NCI-H2081 treated with DMSO at 0.1 percent for 48 hours (cell line): ENCODE measurements at regions not wholly inside any gene's neighbourhood (a gene's known extent, or its start where the extent isn't known, plus 50 kb on each side); places are given as distances from the start of the nearest gene placed in this dataset.
A peak's percentile ranks its signal among the peaks of the same experiment; 100 is the strongest.

ENCODE experiments used
- DNase-seq: peaks from one replicate; lab custom pipeline; 2025; lab: John Stamatoyannopoulos, UW

DNA sequence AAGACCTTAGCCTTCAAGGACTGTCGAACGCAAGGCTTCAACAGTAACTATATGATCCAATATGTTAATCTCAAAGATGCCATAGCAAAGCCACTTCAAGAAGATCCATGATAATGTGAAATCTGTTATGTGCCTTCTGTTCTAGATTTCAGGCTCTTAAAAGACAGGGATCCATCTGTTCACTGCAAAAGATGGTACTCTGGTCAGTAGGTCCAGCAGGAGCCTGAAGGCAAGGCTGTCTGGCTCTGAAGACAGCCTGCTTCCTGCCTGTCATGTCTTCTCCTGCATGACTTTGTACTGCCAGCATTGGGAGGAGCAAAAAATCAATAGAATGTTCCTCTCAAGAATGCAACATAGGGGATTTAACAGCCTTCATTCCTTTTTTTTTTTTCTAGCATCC lies 270.8 kb upstream of the PARD3B start:
- DNase-seq = no peak

DNA sequence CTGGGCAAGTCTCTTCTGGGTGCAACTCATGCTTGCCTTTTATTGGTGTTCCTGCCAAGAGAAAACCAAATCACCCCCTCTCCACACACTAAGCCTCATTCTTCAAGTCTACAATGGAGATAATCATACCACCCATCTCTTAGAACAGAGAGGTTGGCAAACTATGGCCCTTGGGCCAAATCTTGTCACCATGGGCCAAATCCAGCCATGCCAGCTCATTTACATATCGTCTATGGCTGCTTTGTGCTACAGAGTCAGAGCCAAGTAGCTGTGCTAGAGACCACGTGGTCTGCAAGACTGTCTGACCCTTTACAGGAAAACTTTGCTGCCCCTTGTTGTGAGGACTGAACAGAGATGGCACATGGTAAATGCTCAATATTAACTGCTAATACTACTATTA lies 270.3 kb upstream of the PARD3B start:
- no peak for DNase-seq

DNA sequence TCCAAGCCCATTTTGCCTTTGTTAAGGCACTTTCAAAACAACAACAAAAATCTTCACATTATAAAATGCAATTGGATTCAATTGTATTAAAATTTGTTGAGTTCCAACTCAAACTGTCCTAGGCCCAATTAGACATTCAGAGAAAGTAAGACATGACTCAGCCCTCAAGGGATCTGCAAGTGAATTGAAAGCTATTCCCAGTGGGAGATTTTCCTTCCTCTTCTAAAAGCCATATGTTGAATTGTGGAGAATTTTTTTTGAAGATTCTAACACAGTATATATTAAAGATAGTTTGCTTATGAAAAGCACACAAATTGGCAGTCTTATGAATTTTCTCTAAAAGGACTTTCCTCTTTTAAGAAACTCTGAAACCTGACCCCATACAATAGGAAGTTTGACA lies 268.0 kb upstream of the PARD3B start:
- DNase-seq = no peak

DNA sequence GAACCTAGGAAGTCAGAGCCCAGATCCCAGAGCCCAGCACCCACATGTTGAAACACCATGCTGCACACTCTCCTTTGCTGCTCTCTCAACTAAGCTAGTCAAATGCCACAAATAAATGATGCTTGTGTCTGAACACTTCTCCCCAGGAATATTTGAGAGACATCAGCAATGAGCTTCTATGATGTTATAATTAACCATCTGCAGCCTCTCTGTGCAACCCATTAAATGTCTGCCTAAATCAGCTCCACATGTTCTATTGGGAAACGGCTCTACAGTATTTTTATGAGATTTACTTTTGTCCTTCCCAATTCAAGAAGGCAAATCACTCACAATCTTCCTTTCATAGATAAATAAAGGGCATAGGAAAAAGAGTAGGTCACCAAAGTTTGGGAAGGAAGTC lies 266.8 kb upstream of the PARD3B start:
- DNase-seq = no peak

DNA sequence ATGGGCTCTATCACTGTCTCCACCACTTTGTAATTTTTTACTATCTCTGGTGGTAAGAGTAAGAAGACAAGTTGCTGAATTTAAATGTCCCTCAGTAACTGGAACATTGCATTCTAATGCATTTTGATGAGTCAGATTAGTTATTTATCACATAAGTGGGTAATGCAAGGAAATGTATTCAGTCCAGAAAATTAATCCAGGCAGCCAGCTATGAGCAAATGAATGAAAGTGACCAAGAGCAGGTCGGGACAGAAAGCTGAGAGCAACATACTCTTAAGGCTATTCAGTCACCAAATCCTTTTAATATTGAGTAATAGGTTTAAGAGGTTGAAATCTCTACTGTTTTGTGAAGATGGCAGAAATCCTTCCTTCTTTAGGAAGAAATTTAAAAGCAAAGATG lies 265.5 kb upstream of the PARD3B start:
- no peak for DNase-seq

DNA sequence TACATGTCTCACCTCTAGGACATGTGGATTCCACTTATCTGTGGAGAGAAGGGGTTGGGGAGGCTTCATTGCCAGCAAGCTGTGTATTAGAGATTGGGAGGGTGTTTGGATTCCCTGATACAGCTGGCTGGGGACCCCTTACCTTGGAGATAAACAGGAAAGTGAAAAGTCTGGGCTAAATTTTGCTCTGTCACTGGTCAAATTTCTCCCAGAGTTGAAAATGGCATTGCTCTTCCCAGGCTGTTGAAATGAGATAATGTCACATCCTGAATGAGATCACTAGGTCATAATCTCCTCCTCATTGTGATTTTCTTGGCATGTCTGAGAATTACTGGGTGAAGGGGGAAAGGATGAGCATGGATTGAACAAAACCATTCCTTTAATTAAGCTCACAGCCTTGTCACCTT lies 265.0 kb upstream of the PARD3B start:
- no peak for DNase-seq

DNA sequence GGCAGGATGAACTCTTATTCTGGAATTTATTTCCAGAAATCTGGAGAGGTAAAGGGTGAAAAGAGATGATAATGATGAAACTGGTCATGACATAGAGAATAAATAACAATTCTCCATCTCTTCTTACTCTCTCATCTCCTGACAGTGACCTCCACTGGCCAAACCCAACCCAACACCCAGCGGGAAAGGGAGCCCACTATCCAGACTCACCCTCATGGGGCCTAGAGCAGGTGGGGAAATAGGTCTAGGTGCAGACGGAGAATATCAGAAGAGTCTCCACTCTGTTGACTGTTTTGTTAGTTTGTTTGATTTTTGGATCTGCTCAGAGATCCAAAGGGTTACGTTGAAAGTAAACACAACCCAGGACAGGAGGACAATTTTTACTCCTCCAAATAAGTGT lies 263.2 kb upstream of the PARD3B start:
- DNase-seq = no peak

DNA sequence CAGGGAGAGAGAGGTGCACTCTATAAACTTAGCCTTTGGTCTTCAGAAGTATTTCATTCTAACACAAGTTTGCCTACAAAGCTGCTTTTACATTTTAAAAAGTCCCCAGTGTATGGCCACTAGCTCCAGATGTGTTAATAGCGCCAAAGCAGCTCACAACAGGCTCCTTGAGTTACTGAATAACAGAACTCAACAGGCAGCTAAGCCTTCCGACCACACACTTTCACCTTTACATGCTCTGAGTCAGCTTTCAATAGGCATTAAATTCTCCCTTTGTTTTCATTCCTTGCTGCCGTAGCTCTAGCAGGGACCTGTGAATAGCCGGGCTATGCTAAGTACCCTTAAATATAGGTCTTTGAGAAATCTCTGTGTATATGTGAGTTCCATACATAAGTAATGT lies 262.8 kb upstream of the PARD3B start:
- DNase-seq = no peak

DNA sequence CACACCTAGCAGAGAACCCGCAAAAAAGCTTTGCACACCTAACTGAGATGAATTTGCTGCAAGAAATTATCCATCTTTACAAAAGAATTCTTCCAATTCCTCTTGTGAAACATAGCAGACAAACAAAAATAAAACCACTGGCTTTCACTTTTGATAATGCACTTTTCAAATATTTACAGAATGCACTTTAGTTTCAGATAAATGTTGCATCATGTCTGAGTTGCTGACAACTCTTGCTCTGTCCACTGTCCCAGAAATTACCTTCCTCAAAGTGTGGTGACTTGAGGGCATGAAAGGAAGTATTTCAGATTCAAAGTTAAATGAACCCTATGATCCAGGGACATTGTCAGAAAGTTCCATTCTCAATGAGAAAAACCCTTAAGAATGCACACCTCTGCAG lies 256.2 kb upstream of the PARD3B start:
- no peak for DNase-seq

DNA sequence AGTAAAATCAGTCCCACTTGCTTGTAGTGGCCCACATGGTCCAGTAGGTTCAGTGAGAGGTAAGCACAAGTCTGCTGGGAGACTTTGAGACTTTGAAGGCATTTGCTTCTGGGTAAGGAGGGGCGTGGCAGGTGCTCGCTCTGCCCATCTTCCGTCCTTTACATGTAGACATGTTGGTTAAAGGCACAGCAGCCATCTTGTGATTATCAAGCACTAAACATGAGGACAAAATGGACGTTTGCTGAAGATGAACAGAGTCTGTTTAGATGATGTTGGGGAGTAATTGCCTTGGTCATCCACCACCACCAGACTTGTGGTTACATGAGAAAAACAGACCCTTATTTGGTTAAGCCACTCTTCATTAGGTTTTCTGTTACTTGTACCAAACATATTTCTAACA lies 252.8 kb upstream of the PARD3B start:
- no peak for DNase-seq

DNA sequence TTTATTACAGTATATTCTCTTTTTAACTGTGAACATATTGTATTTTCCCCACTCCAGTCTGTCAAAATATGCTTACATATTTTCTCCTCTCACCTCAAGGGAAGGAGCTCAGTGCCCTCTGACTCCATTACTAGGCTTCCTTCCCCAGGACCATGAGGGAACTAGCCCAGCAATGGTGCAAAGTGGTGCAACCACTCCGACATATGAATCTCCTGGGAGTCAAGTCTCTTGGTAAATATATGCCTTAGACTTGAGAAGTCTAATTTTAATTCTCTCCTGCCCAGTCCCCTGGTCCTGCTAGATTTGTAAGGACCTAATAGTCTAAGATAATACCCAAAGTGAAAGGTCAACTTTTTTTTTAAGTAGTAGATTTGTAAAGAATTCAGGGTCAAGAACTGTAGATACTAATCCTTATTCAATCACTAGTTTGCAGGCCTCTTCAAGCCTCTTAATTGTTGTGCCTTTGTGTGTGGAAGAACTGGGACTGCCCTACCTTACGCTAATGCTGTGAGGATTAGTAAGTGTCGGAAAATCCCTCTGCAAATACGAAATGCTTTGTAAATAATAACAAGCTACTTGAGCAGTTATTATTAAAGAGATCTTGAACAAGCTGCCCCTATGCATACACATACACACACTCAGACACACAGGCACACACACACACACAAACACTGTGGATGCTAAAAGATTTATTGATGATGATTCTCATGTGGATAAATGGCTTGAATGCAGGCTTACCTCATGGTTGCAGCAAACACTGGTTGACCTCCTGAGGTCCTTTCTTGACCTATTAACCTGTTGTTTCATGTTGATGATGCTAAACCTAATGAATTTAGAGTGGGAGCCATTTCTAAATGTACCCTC lies 251.2 kb upstream of the PARD3B start:
- DNase-seq = no peak

DNA sequence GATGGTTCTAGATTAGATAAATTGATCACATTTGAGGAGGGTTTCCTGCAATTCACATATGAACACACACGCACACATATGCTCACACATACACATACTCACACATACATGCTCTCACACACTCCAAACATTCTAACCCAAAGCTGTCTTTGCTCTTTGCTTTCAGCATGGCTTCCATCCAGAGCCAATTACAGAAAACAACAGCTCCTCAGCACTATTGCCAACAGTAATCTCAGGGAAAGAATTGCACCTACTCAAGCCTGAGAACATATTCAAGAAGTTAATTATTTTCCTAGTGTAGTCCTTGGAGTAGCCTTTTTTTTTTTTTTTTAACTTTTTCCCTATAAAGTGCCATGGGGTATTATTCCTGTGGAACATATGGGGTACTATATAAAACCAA lies 246.9 kb upstream of the PARD3B start:
- no peak for DNase-seq

DNA sequence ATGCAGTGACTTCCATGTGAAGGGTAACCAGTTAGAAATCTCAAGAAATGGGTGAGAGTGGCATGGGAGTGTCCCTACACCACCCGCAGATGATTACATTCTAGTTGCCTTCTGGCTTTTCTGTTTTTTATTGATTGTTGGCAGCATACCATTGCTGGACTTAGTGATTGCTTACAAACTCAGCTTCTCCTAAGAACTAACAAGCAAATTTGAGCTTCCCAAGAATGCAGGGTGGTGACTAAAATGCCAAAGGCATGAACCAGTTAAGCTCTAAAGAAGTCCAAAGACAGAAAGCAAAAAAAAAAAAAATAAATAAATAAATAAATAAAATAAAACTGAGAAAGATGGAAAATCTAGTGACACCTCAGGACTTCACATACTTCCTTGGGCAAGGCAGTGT lies 245.5 kb upstream of the PARD3B start:
- no peak for DNase-seq

DNA sequence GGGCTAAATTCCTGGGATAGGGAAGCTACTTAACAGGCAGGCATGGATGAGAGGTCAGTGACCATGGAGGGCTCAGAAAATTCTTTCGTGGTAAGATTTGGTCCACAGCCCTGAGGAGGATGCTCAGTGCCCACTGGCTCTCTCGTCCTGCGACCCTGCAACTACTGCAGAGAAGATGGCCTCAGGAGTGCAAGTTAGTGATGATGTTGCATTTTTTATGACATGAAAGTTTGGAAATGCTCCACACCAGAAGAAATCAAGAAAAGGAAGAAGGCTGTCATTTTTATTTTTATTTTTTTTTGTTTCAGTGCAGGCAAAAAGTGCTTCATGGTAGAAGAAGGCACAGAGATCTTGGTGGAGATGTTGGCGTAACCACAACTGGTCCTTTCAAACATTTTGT lies 238.6 kb upstream of the PARD3B start:
- DNase-seq = no peak

DNA sequence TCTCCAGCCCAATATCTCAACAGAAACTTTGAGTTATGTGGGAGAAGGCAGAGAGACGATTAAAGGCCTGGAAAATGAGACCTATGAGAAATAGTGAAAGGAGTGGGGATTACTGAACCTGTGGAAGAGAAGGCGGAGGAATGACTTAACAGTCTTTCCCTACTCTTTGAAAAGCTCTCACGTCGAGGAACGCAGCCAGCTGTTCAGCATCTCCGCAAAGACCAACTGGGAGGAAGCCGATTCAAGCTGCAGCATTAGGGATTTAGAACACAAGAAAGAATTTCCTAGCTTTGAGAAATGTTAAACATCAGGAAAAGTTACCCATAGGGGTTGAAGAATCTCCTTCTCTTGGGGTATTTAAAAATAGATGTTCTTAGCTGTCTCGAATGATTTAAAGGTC lies 233.2 kb upstream of the PARD3B start:
- no peak for DNase-seq

DNA sequence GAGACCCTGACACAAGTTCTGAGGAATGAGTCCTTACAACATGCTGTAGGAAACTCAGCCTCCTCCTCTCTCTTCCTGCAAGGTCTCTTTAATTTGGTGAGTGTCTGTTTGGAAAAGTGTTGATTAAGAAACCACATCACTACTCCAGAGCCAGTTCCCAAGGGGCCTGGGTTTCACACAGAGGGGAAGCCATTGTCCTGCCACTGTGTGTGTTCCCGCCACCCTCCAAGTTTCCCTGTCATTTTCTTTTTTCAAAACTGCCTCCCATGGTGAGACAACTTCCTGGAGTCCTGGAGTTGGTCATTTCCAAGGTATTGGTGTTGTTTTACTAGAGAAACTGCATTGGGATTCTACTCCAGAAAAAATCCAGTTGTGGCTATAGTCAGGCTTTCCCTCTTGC lies 232.0 kb upstream of the PARD3B start:
- no peak for DNase-seq

DNA sequence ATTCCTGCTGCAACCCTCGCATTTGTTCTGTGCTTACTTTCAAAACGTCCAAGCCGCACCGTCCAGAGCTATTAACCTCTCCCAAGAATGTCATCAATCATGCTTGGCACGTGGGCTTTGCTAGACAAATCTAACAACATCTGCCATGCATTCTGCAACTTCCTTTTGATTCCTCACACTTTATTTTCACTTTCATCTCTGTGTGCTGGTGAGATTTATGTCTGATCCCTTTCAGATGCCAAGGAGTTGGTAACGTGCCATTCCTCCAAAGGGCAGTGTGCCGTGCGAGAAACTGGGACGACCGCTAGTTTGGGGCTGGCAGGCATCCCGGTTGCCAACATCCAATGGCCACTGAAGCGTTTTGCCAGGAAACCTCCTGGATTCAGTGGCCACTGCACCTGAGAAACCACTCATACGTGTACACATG lies 230.0 kb upstream of the PARD3B start:
- DNase-seq = no peak

DNA sequence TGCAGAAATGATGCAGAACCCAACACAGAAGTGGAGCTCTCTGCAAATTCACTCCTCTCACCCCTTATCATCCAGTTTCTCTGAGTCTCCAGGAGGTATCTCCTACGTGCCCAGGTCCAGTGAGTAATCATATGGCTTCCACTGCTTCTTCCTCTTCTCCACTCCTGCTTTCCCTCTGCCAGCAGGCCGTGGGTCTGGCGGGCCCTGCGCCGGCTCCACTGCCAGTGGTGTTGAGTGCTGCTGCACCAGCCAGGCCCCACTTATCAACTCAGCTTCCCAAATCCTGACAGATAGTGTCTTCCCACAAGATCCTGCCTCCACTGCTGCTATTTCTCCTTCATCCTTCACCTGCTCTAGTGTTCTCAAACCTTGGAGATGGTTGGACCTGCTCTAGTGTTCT lies 227.6 kb upstream of the PARD3B start:
- DNase-seq = no peak

DNA sequence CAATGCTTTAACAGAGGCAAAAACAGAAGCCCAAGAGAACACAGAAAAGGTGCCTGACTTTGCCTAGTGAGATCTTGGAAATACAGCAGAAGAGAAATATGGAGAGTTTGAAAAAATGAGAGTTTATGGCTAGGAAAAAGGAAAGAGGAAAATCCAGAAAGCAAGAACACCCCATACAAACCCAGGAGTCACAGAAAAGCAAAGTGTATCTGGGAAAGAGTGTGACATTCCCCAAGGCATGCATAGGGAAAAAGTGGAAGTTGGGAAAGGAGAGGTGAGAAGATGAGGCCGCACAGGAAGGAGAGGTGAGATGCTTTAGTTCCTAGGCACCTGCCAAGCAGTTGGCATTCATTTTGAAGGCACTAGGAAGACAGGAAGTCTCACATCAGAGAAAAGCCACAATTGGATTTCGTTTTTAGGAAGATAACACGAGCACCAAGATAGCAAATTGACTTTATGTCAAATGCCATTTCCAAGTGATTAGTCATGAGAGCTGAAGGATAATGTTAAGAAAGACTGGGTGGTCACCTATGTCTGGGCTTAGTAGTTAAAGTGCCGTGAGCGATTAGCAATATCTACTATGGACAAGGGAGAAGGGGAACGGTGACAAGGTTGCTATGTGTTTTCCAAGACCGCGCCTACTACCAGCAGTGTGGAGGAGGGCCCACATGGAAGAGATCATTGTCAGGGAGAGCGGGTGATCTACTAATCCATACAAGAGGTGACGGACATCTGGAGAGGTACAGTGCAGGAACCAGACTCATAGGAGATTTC lies 224.1 kb upstream of the PARD3B start:
- no peak for DNase-seq

DNA sequence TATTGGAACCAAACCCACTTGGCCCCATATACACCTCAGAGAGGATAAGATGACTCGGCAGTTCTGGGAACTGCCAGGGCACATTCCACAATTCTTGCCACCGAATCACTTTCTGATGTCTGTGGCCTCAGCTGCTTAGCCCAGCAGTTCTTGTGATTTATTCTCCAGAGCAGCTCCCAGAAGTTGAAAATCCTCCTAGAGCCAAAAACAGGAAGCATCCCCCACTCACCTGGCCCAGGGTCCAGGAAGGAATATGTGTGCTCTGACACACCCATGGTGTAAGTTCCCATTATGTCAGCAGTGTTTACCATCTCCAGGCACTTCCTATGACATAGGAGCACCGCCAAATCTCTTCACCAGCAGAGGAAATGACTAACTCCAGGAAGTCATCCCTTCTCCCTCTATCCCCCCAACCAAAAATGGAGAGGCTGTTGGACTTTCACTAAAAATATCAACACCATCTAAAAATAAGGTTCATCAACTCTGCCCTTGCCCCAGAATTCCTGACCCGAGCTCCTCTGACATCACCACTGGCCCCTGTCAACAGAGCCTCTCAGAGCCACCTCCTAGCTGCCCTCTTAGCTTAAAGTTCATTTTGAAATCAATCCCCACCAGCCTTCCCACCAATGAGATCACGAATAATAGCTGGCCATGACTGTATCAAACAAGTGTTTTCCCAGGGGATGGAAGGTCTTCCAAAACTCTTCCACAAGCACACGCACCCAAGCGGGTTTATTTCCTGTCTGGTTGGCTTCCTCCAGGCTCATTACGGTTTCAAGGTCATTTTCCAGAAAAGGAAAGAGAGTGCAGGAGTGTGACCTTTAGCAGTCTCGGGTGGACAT lies 223.1 kb upstream of the PARD3B start:
- DNase-seq = no peak

DNA sequence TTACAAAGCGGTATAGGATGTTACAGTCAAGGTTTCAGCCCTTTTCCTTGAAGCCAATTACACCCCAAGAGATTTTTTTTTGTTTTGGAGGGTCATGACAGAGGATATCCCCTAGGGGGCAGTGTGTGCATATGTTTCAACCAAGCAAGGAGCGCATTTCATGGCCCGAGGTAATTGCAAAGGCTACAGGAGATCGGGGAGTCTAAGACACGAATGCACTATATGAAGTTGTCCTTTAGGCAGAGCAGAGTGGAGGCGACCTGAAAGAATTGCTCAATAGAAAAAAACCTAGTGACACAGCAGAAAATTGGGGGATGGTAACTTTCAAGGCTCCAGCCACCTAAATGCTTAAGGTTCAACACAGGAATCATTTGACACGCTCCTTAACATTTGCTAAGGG lies 219.8 kb upstream of the PARD3B start:
- peak; percentile 63 for DNase-seq

DNA sequence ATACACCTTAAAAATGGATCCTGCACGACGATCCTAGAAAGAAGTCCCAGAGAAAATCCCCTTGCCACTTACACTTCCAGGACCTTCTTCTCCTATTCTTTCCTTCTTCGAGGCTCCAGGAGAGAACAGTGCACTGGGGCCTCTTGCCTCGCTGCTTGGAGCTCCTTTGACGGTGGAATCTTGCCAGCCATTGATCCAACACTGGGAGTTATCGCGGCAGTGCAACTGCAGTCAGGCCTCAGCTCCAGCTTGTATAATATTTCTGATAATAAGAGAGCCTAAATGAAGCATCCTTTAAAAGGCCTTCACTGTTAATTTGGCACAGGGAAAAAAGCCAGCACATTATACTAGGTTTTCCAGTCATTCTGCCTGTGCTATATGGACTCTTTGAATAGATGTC lies 216.9 kb upstream of the PARD3B start:
- DNase-seq = no peak

DNA sequence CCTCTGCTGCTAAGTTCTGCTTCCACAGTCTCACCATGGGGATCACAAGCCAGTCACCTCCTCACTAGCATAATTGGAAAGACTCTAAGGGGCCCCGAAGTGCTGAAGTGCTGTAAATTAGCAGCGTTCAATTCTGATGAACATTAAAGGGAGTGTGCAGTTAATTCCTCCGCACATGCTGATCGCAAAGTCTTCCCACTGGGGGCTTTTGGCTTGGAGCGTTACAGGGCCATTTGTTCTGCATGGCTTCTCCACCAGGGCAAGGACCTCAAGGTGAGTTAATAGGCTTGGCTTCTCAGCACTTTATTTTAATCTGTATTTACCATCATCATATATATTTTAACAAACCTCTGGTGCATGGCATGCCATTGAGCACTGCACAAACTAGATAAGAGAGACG lies 216.3 kb upstream of the PARD3B start:
- no peak for DNase-seq
